GM21360 (cell line): ENCODE measurements at regions not wholly inside any gene's neighbourhood (a gene's known extent, or its start where the extent isn't known, plus 50 kb on each side); places are given as distances from the start of the nearest gene placed in this dataset.

Experiments used
- ATAC-seq: cut with Tn5 transposase; IDR thresholded peaks from one replicate; pipeline ENCODE4 v1.9.1; 2021; ENCODE audit warnings: mild to moderate bottlenecking, moderate library complexity; ENCODE audit not compliant: unreplicated experiment

DNA sequence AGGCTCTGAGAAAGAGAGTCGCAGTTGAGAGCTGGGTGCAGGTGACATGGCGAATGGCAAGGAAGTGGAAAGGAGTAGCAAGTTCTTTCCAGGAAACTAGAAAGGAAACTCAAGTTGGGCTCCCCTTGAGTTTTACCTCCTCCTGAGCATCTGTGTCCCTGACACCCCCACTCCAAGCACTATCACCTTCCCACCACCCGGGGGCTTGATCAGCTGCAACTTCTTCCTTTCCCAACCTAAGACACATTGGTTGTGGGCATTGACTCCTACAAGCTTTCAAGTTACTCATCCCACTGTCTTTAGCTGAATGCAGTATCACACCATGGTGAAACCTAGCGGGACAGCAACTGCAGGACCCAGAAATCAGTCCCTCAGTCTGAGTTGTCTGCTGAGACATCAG lies 256.6 kb upstream of the NR2F2 start:
- no peak for ATAC-seq

DNA sequence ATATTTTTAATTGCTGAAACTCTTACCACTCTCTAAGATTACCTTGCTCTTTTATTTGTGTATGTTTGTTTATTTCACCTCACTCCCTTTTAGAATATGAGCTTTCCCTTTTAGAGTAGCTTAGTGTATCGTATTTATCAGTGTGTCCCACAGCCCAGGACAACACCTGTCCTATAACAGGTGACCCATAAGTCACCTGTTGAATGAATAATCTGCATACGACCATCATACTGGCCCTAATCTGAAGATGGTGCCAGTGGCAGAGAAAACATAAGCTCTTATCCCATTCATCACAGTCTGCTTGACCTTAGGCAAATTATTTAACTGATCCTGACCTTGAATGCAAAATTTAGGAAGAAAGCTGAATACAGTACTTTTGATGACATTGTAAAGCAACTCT lies 254.6 kb upstream of the NR2F2 start:
- no peak for ATAC-seq

DNA sequence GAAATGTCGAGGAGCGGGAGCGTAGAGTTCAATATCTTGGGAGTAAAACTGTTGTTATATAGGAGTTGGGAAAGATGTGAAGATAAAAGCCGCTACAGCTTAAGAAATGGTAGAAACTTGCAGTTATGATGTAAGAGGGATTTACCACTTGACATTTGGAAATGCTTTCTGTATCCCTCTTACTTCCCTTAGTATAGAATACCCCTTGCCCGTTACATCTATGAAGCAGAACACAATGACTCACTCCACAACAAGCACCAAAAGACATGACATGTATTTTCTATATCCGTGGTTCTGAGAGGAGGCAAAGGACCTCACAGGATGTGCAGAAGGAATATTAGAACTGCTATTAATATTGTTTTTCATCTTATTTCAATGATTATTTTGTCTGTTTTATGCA lies 254.2 kb upstream of the NR2F2 start:
- ATAC-seq, result no peak

DNA sequence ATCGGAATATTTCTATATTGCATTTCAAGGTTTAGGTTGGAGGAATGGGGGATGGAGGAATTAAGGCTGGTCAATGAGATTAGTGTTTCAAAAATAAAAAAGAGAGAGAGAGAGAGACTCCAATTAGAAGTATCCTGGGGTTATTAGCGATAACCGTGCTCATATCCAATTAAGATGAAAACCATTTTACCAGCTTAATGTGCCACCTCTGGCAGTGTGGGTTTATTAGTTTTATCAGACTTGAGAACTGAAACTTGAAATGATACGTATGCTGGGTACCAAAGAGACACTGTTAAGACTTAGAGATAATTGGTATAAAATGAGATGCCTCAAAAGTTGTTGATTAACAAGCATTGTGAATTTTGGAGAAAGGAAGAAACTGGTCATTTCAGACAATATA lies 251.5 kb upstream of the NR2F2 start:
- ATAC-seq, result no peak

DNA sequence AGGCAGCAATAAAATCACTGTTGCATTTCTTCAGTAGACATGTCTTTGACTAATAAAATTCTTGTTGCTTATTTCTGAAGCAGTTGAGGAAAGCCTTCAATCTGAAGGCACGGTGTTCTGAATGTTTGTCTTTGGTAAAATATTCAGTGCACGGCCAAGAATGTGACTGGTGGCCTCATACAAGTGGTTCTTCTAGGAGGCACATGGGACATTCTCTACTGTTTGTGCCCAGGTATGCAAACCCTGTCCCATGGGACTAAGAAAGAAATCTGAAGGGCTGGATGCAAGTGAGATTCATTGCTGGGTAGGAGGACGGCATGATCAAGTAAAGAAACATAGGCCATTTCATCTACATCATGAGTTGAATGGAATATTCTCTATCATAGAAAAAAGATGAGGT lies 250.6 kb upstream of the NR2F2 start:
- ATAC-seq, result no peak

DNA sequence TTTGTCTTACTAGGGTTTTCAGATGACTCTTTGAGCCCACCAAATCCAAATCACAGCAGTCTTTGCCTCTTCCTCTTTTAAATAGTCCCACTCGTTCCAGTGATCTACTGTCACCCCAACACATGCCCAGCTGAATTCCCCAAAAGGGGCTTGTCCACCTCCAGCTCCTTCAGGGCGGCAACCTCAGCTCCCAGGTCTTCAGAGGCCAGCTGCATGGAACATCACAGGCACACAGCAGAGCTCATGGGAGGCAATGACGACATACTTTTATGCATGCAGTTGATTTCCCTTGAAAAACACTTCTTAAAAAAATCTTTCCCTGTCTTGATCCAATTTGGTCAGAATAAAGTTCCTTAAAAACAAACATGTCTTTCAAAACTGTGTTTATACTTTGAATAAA lies 244.3 kb upstream of the NR2F2 start:
- ATAC-seq, result no peak

DNA sequence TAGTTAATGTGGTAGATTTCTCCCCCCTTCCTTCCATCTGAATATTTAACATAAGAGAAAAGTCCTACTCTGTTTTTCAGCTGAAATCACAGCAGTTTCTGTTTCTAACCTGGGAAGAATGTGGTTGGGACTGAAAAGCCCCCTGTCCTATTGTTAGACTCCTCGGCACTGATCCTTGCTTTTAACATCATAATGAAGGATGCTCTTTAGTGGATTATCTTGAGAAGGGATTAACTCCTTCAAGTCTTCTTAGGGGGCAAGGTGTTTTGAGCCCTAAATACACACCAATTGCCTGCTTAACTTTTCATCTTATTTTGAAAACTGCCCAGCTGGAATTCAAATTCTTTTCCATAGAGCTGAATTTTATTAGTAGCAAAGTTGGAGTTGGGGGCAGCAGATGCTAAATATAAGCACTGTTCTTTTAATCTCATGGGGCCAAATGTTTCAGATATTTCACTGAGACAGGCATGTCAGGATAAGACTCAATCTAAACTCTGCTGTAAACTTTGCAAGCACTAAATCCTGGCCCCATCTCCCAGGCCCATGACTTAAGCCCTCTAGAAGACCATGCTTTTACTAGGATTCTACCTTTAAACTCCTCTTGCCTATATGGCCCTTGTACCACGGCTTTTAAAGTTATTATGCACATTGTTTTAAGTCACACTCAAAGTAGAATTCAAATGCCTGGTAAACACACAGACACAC lies 243.2 kb upstream of the NR2F2 start:
- no peak for ATAC-seq

DNA sequence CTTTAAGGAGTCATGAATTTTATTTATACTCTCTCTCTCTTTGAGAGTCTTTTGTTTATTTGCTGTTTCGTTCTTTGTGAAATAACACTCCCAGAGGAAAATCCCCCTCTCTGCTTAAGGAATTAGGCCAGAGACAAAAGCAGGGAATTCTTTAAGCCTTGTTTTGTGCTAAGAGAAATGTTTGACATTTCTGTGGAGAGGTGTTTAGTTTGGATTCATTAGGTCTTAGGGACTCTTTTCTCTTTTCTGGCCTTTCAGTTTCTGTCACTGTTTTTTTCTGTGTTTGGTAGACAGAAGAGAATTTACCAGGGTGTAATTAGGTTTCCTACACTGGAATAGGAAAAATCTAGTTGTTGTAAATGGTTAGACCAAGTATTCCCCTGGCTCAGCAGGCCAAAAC lies 241.8 kb upstream of the NR2F2 start:
- no peak for ATAC-seq

DNA sequence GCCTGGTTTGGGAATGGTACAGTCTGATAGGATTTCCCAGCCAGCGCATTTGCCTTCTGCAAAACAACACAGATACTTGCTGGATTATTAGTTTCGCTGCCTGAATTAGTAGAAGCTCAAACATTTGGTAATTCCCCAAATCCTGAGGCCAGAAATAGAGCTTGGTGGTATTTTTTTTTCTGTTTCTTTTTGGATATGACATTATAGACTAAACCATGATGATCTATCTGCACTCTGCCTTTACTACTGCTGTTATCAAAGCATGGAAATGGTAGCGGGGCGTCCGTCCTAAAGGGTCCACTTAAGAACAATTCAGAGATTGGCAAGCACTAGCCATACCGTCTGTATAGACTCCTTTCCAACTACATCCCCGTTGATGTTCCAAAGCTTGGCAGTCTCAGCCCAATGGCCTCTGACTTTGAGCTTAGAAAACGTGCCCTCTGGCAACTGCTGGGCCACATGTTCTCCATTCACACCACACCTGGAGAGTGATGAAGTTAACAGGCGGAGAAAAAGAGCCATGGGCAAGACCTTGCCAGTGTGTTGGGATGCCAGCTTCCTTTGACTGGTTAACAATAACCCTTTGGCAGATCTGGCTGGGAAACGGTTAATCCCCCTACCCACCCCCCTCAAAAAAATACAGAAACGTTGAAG lies 241.0 kb upstream of the NR2F2 start:
- ATAC-seq, result no peak

DNA sequence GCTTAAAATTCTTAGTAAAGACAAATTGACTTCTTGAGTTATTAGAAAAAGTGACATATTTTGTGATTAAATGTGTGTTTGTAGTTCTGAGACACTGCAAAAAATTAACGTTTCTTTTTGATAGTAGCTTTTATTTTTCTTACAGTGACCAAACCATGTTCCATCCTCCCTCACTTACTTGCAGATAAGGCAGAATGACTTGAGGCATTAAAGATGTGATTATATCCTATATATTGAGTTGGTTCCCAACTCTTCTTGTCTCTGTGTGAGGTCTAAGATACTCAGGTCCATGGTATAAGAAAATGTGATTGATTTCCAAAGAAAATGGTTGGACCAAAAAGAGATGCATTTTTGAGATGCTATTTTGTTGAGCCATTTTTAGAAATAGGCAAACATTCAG lies 238.3 kb upstream of the NR2F2 start:
- ATAC-seq, result no peak

DNA sequence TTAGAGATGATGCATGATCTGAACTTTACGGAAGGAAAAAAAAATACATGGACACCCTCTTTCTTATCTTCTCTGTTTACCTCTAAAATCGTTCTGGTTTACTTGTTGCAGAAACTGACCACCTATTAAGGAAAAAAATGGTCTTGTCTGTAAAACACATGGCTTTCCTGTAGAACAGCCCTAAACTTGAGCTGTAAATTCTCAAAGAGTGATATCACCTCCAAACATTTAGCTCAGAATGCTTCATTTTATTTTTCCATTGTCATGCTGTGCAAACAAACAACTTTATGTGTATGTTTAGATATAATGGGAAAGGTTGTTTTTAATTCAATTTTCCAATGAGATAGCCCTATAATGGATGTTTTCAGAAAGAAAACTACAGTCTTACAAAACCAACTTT lies 237.4 kb upstream of the NR2F2 start:
- ATAC-seq, result no peak

DNA sequence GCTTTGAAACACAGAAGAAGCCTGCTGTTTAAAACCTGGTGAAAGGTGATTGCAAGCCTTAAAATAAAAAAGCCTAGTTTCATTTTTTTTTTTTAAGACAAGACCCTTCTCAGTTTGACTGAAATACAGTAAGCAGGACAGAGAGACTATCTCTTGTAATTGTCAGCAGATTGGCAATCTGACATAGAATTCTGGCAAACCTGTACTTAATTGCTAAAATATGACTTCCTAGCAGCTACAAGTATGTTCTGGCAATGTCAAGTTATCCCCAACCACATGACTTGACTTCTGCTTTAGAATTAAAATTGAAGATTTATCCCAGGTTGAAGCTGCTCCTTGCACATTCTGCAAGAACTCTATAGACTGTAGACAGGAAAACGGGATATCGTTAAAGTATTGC lies 232.8 kb upstream of the NR2F2 start:
- ATAC-seq, result no peak

DNA sequence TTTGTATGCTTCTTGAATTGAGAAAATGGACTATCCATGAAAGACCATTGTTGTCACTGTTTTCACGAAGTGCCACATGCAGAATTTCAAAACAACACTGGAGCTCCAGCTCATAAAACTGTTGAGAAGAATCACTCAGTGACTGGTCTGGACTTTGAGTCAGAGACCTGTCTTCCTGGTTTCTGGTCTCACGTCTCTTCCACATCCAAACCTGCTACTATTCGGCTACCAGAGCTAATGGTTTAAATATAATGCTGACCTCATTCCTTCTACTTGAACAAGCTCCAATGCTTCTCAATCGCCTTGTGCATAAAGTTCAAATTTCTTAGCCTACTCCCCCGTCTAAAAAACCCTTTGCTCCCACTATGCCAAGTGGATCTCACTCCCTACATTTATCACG lies 227.9 kb upstream of the NR2F2 start:
- no peak for ATAC-seq

DNA sequence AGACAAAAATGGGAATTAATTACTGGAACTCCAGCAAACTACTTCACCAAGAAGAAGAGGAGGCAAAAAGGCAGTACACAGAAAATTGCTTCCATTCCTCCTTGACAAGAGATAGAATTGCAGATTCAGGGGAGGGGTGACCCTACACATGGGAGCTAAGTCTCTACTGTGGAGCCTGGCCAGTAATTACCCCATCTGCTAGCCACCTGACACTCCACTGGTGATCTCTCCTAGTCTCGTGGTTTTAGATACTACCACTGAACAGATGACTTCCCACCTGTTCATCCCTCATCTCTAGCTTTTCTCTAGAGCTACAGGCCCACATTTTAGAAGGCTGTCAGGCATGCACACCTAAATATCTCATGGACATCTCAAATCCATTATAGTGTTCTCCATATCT lies 224.3 kb upstream of the NR2F2 start:
- ATAC-seq, result no peak

DNA sequence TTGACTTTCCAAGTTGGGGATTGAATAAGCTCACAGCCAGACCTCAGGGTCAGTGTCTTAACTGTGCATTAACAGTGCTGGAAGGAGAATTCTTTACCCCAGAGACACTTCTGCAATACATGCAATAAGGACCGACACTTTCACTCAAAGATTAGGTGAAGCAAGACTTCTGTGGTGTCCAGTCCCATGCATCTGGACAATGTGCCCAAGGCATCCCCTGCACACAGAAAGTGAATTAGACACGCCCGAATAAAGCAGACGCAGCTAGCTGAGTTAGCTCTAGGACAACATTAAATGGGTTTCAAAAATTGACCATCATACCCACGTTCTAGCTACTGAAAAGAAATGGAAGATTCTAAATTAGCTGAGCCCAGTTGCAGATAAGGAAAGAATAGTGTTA lies 223.9 kb upstream of the NR2F2 start:
- no peak for ATAC-seq

DNA sequence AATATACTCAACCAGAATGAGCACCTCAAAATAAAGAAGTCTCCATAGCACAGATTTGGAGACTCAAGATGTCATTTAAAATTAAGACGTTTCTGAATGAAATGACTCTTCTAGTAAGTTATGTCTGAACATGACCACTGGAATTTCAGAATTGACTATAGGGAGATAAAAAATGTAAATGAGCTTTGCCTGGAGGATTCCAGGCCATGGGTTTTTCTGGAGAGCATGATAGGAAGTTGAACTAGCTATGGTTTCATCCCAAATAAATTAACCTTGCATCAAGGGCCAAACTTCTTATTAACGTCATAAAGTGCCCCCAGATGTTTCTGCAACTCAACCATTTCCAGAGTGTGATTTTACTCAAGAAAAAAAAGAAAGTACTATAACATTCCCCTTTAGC lies 222.6 kb upstream of the NR2F2 start:
- no peak for ATAC-seq

DNA sequence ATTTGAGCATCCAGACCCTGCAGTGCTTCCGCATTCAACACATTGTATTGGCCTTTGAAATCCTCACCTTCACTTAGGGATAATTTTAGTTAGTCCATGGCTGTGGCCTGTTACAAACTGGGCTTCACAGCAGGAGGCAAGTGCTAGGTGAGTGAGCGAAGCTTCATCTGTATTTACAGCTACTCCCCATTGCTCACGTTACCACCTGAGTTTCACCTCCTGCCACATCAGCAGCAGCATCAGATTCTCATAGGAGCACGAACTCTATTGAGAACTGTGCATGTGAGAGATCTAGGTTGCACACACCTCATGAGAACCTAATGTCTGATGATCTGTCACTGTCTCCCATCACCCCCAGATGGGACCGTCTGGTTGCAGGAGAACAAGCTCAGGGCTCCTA lies 222.1 kb upstream of the NR2F2 start:
- no peak for ATAC-seq

DNA sequence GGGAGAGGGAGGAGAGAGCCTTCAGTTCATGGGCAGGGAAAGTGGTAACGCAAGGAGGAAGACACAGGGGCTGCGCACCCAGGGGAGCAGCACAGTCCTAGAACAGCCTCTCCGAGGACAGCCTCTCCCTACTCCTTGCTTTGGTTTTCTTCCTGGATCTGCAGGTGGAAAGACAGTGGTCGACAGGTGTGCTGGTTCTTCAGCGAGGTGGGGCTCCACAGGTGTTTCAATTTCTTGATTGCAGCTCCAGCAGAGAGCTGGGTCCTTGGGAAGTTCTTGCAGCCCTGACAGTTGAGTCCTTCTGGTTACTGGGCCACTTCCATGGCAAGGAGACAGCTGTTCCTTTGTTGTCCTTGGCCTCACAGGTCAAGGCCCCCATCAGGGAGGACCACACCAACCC lies 220.7 kb upstream of the NR2F2 start:
- no peak for ATAC-seq

DNA sequence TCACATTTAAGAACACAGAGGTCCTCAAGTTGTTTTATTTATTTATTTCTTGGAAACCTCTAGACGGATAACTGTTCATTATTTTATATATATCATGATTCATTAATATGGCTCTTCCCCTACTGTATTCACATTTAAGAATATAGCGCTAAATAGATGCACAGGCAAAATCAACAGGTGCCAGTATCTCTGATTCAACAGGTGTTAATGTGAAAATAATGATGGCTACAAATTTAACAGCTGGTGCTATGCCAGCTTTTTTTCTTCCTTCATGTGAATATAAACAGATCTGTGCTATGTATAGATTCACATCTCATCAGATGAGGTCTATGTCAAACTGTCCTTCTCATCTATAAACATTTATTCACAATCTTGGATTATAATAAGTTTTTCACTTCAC lies 218.5 kb upstream of the NR2F2 start:
- ATAC-seq, result no peak

DNA sequence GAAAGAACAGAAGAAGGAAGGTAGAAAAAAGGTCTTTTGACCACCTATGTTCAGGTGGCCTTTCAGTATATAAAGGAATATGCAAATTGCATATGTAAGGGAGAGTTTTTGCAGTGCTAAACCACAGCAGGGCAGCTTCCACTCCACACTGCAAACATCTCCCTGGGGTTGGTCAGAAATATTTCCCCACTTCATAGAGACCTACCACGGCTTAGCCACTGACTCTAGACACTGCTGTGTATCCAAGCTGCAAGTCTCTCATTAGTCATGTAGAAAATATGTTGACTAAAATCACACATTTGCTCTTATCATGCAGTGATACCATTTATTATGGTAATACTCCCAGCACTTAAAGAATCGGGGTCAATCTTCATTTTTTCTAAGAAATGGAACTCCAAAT lies 214.9 kb upstream of the NR2F2 start:
- ATAC-seq, result peak; percentile 66

DNA sequence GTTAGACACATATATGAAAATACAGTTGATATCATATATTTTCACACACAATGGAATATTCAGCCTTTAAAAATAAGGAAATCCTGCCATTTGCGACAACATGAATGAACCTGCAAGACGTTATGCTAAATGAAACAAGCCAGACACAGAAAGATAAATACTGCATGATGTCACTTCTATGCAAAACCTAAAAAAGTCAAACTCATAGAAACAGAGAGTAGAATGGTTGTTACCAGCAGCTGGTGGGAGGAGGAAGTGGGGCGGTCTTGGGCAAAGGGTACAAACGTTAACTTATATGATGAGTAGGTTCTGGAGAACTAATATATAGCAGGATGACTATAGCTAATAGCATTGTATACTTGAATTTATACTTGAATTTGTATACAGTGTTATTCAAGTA lies 213.2 kb upstream of the NR2F2 start:
- ATAC-seq, result no peak

DNA sequence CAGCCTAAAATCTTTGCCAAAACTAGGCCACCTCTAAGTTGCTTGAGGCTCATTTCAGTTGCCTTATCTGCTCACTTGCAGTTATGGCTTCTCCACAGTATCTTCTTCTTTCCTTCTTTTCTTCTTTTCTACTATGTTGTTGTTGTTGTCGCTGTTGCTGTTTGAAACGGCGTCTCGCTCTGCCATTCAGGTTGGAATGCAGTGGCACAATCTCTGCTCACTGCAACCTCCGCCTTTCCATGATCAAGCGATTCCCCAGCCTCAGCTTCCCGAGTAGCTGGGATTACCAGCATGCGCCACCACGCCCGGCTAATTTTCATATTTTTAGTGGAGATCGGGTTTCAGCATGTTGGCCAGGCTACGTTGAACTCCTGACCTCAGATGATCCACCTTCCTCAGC lies 210.8 kb upstream of the NR2F2 start:
- ATAC-seq, result no peak
